HG02884 (cell line): ENCODE measurements at regions not wholly inside any gene's neighbourhood (a gene's known extent, or its start where the extent isn't known, plus 50 kb on each side); places are given as distances from the start of the nearest gene placed in this dataset.
"Not testable (repeated sequence)": the region's sequence is repeated elsewhere in the genome, so short reads cannot be mapped to it uniquely, and the experiment has no call there.

Source experiments
- ATAC-seq: cut with Tn5 transposase; IDR thresholded peaks from one replicate; pipeline ENCODE4 v1.9.1; 2021; ENCODE audit warnings: mild to moderate bottlenecking, moderate library complexity; ENCODE audit not compliant: unreplicated experiment

DNA sequence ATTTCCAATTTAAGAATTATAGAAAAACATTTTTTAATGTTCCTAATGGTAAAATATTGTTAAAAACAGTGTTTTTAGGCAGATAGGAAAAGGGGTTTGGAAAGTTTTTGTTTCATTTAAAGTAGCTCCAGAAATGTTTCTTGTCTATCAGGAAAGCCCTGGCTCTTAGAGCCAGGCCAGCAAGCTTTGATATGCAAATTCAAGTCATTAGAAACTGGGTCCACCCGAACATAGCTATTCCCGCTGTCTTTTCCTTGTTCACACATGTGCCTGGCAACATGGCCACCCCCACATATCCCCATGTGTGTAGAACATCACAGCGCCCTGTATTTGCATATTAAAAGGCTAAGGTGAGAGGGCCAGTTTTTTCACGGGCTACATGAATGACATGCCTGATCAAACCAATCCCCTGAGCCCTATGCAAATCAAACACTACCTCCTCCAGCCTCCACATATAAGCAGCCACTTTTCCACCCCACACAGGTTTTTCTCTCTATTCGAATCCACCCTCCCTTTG, 925.3 kb upstream of the CDH10 start:
- no peak for ATAC-seq

DNA sequence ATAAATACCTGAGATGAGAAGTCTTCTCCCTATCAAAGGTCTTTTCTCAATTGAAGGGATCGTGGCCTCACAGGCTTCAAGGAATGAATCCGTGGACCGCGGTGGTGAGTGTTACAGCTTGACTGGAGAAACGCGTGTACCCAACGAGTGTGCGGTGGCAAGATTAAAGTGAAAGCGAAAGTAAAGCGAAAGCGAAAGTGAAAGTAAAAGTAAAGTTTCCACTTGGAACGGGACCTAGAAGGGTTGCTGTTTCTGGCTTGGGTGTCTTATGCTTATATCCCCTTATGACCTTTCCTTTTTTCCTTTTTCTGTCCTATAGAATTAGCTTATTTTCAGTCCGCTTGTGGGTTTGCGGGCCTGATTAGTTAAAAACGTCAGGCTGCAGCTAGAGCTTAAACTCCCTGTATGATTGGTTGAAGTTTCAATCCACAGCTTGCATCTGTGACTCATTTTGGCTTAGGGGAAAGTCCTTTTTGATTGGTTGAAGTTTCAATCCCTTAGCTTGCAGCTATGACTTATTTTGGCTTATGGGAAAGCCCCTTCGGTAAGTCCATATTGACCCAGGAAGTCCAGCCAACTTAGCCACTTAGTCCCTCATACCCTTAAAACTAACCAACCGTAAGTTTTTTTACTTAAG, 924.3 kb upstream of the CDH10 start:
- no peak for ATAC-seq

DNA sequence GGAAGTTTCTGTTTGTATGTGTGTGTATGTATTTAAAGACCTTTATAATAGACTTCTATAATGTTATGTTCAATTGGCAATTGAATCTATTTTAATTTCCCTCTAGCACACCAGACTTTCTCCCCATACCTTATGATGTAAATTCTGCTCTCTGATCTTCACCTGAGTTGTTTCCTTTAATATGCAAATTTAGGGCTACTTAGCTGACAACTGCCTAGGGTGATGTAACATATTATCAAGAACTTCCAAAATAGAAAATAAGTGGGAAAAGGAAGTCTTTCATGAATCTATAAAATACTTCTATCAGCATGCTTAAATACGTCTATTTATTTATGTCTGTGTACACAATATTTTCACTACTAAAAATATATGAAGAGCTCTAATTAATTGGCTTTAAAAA, 923.5 kb upstream of the CDH10 start:
- ATAC-seq, result no peak

DNA sequence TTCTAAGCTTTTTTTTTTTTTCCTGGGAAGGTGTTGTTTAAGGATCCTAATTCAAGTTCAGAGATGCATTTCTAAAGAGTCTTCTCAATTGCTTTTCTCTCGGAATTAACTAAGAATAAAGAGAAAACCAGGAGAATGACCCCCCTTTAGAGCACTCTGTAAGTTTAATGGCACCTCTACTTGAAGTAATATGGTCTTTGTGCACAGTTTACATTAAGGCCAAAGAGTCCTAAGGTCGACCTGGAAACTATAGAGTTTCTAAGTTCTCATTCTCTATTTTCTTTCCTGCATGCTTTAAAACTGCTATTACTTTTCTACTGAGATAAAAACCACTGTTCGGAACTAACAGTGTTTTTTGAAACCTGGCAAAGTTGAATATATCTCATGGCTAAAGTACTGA, 923.1 kb upstream of the CDH10 start:
- no peak for ATAC-seq

DNA sequence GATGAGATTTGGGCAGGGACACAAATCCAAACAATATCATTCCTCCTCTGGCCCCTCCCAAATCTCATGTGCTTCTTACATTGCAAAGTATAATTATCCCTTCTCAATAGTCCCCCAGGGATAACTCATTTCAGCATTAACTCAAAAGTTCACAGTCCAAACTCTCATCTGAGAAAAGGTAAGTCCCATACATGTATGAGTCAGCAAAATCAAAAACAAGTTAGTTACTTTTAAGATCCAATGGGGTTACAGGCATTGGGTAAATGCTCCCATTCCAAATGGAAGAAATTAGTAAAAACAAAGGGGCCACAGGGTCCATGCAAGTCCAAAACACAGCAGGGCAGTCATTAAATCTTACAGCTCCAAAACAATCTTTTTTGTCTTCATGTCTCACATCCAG, 917.9 kb upstream of the CDH10 start:
- no peak for ATAC-seq

DNA sequence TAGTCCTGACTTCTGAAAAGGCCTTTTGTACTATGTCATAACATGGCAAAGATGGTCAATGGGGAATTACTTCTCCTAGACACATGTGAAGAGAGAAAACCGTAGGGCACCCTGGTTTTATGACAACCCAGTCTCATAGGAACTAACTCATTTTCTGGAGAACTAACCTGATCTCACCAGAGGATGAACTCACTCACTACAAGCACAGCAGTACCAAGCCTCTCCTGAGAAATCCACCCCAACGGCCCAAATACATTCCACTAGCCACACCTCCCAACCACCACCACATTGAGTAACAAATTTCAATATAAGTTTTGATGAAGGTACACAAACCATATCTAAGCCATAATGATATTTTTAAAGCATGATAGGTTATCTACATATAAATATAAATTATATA, 909.3 kb upstream of the CDH10 start:
- ATAC-seq, result no peak

DNA sequence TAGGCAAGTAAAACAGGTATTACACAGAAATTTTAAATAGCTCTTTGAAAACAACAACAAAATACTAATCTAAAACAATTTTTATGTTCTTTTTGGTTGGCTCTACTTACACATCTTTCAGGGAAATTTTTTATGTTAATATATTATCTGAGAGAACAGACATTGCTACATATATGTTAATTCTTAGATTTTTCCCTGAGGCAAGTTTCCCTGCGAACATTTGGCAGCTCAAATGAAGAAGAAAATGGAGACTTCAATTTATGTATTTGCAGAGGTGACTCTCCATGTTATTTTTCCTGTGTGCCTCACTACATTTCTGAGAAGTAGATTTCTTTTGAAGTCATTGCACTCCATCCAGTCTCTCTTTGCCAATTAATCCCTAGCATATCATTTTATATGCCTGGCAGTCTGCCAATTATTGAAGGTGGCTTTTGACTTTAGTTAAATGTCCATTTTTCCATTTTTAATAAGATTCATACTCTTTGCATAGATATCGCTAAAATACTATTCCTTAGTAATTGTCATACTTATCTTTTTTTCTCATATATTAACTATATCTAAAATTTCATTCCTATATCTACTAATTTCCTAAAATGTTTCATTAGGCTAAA, 908.2 kb upstream of the CDH10 start:
- ATAC-seq, result no peak

DNA sequence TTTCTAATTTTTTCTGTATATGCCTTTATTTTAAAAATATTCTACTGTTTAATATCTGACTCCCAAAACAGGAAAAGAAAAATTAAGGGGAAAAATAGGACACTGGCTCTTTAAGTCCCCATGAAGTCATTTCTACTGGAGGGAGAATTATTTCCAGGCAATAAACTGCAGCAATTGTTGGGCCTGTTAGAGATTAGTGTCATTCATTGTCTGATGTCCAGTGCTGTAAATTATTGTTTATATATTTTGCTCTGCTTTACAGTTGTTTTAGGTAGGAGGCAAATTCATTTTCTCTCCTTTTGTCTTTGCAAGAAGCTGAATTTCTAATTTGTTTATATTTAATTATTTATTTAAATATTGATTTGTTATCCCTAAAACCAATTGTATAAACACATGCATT, 906.0 kb upstream of the CDH10 start:
- ATAC-seq, result no peak

DNA sequence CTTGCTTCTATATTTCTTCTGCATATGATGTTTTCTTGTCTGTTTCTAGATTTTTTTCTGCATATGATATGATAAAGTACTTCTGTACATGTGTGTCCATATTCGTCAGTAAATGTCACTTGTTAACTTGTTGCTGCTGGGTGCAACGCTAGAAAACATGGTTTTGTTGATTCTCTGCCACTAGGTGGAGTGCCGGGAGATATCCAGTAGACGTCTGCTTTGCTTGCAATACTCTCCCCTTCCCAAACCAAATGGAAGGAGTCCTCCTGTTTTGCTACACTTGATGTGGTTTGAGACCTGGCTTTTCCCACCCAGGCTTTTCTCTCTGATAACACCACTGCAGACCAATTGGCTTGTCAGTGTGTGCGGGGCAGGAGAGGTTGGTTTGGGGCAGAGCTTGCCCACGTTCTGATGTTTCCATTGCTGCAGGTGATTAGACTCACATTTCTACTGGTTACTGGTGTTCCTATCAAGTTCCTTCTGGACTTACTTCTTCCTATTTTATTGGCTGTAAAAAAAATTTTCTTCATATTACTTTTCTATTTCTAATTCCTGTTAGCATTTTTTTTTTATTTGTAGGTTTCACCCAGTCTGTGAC, 900.0 kb upstream of the CDH10 start:
- peak; percentile 80 for ATAC-seq

DNA sequence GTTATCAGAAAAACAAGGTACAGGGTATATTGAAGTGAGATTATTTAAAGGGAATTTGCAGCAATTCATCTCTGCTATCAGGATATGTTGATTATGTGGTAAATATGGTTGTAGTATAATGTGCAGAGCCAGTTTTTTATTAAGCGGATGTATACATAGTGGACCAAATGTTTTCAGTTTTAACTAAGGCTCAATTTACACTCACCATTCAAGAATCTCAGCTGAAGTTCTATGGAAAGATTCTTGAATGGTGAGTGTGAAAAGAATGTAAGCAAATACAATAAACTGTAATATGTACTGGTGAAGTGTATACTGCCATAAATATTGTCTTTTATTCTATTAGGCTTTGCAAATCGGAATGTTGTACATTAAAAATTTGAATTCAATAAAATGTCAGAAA, 895.9 kb upstream of the CDH10 start:
- ATAC-seq, result no peak

DNA sequence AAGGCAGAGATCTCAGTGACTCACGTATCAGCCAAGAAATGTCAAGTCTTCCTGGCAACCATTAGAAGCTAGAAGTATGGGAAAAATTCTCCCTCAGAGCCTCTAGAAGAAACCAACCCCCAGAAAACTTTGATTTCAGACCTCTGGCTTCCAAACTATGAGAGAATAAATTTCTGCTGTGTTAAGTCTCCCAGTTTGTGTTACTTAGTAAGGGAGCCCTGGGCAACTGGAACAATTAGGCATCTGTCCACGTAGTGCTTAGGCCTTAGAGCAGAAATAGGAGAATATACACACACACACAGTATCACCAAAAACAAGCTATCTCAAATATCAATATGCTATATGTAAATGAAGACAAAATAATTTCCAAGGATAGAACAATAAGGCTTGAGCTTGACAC, 894.8 kb upstream of the CDH10 start:
- no peak for ATAC-seq

DNA sequence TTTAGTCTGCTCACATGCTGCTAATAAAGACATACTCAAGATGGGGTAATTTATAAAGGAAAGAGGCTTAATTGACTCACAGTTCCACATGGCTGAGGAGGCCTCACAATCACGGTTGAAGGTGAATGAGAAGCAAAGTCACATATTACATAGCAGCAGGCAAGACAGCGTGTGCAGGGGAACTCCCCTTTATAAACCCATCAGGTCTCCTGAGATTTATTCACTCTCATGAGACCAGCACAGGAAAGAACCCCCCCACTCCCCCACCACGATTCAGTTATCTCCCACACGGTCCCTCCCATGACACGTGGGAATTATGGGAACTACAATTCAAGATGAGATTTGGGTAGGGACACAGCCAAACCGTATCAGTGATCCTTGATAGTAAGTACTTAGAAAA, 891.7 kb upstream of the CDH10 start:
- ATAC-seq, result not testable (repeated sequence)

DNA sequence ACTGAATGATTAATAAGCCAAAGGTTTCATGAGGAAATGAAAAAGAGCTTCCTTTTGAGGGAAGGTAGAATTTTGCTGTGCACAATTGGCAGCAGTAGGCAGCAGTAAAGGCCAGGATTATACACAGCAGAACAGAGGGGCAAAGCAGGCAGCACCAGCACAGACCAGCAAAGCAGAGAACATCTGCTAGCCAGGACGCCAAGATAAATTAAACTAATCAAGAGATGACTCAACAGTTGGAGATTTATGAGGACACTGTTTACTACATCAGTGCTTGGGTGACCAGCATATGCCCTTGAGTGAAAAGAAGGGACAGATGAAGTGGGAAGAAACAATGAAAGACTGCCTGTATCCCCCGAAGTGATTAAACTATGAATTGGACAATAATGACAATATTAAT, 871.4 kb upstream of the CDH10 start:
- no peak for ATAC-seq

DNA sequence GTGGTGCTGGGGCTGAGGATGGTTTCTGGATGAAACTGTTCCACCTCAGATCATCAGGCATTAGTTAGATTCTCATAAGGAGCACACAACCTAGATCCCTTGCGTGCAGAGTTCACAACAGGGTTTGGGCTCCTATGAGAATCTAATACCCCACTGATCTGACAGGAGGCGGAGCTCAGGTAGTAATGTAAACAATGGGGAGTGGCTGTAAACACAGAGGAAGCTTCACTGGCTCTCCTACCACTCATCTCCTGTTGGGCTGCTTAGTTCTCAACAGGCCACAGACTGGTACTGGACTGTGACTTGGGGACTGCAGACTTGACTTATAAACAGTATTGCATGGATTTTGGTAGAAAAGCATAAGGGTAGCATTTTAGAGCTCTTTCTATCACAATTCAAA, 870.7 kb upstream of the CDH10 start:
- ATAC-seq, result no peak

DNA sequence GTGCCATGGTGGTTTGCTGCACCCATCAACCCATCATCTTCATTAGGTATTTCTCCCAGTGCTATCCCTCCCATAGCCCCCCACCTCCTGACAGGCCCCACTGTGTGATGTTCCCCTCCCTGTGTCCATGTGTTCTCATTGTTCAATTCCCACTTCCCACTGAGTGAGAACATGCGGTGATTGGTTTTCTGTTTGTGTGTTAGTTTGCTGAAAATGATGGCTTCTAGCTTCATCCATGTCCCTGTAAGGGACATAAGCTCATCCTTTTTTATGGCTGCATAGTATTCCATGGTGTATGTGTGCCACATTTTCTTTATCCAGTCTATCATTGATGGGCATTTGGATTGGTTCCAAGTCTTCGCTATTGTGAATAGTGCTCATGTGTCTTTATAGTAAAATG, 865.9 kb upstream of the CDH10 start:
- not testable (repeated sequence) for ATAC-seq

DNA sequence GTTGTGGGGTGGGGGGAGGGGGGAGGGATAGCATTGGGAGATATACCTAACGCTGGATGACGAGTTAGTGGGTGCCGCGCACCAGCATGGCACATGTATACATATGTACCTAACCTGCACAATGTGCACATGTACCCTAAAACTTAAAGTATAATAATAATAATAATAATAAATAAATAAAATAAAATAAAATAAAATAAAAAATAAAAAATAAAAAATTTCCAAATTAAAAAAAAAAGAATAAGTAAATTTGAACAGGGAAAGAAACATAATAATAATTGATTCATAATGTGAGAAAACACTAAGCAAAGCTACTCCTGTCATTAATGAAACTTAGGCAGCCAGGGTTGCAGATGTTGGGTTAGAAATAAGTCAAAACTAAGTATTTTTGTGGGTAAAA, 863.2 kb upstream of the CDH10 start:
- ATAC-seq, result not testable (repeated sequence)

DNA sequence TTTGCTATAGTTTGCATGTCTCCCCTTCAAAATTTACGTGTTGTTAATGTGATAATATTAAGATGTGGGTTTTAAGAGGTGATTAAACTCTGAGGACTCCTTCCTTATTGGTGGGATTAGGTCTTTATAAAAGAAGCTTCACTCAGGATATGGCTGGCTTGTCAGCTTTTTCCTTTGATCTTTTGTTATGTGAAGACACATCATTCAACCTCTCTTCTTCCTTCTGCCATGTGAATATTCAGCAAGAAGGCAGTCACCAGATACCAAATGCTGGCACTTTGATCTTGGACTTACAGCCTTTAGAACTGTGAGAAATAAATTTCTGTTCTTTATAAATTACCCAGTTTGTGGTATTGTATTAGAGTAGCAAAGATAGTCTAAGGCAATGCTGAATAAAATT, 855.9 kb upstream of the CDH10 start:
- ATAC-seq, result no peak

DNA sequence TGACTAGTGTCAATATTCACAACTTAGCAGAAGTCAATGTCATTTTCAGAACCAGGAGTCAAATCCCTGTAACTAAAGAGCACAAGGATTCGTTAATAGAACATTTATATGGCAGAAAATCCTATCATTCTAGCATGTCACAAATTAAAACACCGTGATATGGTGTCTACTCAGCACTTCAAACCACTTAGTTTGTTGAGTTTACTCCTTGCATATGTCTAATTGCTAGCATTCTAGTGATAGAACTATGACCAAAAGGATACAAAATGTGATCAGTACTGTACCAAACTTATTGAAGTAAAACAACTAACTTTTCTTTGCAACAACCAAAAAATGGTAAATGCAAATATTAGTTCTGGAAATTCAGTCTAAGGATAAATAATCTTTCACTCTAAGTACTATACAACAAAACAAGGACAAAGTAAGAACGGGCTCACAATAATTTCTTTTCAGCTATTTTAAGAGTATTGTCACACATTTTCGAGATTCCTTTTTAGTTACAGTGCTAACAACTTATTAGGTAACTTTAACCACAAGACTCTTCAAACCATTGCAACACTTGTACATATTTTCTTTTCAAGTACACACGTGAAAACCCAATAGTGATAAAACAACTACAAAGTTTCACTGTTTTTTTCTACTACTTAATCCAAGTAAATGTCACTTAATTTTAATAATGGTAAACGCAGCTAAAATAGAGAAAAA, 845.2 kb upstream of the CDH10 start:
- no peak for ATAC-seq

DNA sequence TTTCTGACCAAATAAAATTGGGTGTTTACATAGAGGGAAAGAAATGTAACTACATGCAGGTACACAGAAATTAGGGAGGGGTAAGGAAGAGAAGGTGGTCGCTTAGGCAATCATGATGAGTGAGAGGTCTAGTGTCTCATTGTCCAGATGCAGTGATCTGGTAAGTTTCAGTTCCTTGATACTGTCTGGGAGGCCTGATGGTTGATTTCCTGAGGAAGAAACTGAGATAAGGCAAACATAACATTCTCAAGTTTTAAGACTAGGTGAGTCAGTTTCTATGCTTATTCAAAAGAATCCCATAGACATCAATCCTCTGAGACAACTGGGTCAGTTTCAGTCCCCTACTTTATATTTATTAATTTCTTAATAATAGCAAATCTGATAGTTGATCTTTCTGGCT, 843.3 kb upstream of the CDH10 start:
- no peak for ATAC-seq

DNA sequence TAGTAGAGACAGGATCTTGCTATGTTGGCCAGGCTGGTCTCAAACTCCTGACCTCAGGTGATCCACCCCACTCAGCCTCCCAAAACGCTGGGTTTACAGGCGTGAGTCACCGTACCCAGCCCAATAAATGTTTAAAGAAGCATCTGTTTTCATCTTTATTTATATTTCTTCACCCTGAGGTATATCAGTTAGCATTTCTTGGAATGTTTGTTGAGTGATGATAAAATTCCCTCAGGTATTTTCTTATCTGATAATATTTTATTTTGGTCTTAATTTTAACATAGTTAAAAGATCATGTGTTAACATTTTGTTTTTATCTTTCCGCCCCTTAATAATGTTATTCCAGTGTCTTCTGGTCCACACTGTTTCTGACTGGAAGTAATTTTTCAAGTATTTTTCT, 839.6 kb upstream of the CDH10 start:
- ATAC-seq, result no peak

DNA sequence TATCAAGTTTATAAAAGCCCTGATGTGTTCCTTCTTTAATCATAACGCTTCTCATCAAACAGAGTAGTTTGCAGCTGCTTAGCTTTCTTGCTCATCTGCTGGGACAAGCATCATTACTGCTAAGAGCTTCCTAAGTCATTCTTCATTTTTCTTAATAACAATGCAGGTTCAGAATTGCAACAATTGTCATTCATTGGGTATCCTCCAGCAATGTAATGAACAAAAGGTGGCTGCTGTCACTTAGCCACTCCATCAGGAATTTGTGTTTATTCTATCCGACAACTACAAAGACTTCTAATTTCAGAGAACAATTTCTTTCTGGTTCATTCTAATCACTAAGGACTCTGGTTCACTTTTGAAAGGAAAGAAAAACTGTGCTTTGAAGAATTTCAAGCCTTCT, 836.7 kb upstream of the CDH10 start:
- ATAC-seq, result no peak

DNA sequence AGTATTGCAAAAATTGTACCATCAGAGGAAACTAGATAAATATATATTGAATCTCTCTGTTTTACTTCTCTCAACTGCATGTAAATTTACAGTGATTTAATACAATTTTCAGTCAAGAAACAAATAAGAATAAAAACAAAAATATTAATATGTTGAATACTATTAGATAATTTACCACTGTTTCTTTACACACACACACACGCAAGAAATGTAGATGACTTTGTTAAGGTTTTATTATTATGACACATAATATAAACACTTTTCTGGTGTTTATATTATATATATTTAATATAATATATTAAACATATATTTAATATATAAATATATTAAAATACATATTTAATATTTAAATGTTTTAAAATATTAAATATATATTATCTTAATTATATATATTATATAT, 814.3 kb upstream of the CDH10 start:
- ATAC-seq, result no peak
